H1 (cell line): ENCODE measurements at regions not wholly inside any gene's neighbourhood (a gene's known extent, or its start where the extent isn't known, plus 50 kb on each side); places are given as distances from the start of the nearest gene placed in this dataset.

Experiments
- BRCA1 ChIP-seq: IDR thresholded peaks from 2 replicates; pipeline ENCODE4 v1.6.1; 2012; ENCODE audit warnings: low read depth, low read length, improper control_type of control experiment
- CHD1 ChIP-seq: IDR thresholded peaks from 2 replicates; pipeline ENCODE4 v1.6.1; 2012; ENCODE audit warnings: low read depth, low read length, improper control_type of control experiment
- CHD7 ChIP-seq: fragments of 300-600 bp; sonication (generic); IDR thresholded peaks from 2 replicates; pipeline ENCODE4 v1.7.1; 2012; ENCODE audit warnings: low read length, moderate library complexity, mild to moderate bottlenecking, inconsistent platforms; ENCODE audit not compliant: insufficient replicate concordance
- CTBP2 ChIP-seq: IDR thresholded peaks from 2 replicates; pipeline ENCODE4 v1.7.0; 2011; ENCODE audit warnings: borderline replicate concordance, mild to moderate bottlenecking, moderate library complexity, mixed read lengths, low read length; ENCODE audit not compliant: insufficient read depth, insufficient read length
- KDM1A ChIP-seq: fragments of 200-600, 300-600 bp; sonication (generic); IDR thresholded peaks from 2 replicates; pipeline ENCODE4 v1.7.1; 2016; ENCODE audit warnings: mild to moderate bottlenecking, low read length, borderline replicate concordance
- MAX ChIP-seq: IDR thresholded peaks from 2 replicates; pipeline ENCODE4 v1.6.1; 2012; ENCODE audit warnings: inconsistent platforms
- NANOG ChIP-seq: IDR thresholded peaks from 2 replicates; pipeline ENCODE4 v1.6.1; 2011; ENCODE audit warnings: low read length, low read depth, mild to moderate bottlenecking, inconsistent platforms; ENCODE audit not compliant: insufficient read depth, poor library complexity, severe bottlenecking
- RXRA ChIP-seq: IDR thresholded peaks from 2 replicates; pipeline ENCODE4 v1.6.1; 2011; ENCODE audit warnings: low read depth, mild to moderate bottlenecking, low read length, moderate library complexity; ENCODE audit not compliant: insufficient read depth
- SIN3A ChIP-seq, 2 experiments: IDR thresholded peaks in 1 of 2; conservative IDR thresholded peaks in 1 of 2; 2 replicates each; pipeline ENCODE4 v1.6.1; 2011 to 2012; ENCODE audit warnings: low read length in 2 of 2, improper control_type of control experiment in 1 of 2, low read depth in 1 of 2, mild to moderate bottlenecking in 1 of 2
- SIX5 ChIP-seq: IDR thresholded peaks from 2 replicates; pipeline ENCODE4 v1.6.1; 2011; ENCODE audit warnings: mild to moderate bottlenecking, low read depth, low read length
- TAF1 ChIP-seq: IDR thresholded peaks from 2 replicates; pipeline ENCODE4 v1.6.1; 2011; ENCODE audit warnings: mild to moderate bottlenecking, low read depth, low read length
- YY1 ChIP-seq: IDR thresholded peaks from 2 replicates; pipeline ENCODE4 v1.6.1; 2011; ENCODE audit warnings: low read depth, mild to moderate bottlenecking, low read length

- TF ChIP-seq CHD7 (no peak), MAX (no peak), YY1 (no peak), BRCA1 (no peak), RXRA (no peak), CTBP2 (no peak), KDM1A (no peak), SIX5 (no peak), TAF1 (no peak), SIN3A (conservative IDR thresholded peaks at IDR 0.05 in 1 of 2, IDR thresholded peaks at IDR 0.05 in 1 of 2; ENCODE audit: low read depth in 1 of 2, low read length in 2 of 2) (no peak), CHD1 (no peak), NANOG (no peak)
Observed at GRCh38 chr4:127268367-127268766, 364.4 kb upstream of the INTU start (continued).
